ENCODE measurements at regions not wholly inside any gene's neighbourhood (a gene's known extent, or its start where the extent isn't known, plus 50 kb on each side); places are given as distances from the start of the nearest gene placed in this dataset.

DNA sequence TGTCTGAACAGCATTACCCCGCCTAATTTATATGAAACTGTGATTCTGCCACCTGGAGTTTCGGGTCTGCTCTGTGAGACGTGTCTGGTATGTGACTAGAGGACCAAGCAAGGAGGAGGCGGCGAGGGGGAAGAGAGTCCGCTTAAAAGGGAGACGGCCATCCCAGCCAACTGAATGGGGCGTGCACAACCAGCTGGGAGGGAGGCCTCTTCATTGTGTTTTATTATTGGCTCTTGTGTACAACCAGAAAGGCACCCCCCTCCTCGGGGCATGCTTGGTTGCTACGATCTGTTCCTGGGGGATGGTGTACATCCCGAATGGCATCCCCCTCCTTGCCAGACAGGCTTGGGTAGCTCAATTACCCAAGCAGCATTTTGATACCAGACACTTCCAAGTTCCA, 384.5 kb upstream of the SALL1 start:
- TF ChIP-seq, protein P1, sequence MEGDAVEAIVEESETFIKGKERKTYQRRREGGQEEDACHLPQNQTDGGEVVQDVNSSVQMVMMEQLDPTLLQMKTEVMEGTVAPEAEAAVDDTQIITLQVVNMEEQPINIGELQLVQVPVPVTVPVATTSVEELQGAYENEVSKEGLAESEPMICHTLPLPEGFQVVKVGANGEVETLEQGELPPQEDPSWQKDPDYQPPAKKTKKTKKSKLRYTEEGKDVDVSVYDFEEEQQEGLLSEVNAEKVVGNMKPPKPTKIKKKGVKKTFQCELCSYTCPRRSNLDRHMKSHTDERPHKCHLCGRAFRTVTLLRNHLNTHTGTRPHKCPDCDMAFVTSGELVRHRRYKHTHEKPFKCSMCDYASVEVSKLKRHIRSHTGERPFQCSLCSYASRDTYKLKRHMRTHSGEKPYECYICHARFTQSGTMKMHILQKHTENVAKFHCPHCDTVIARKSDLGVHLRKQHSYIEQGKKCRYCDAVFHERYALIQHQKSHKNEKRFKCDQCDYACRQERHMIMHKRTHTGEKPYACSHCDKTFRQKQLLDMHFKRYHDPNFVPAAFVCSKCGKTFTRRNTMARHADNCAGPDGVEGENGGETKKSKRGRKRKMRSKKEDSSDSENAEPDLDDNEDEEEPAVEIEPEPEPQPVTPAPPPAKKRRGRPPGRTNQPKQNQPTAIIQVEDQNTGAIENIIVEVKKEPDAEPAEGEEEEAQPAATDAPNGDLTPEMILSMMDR (conservative IDR thresholded peaks at IDR 0.05; ENCODE audit: low read length), result no peak
- no peak for TF ChIP-seq EZH2phosphoT487 (IDR thresholded peaks at IDR 0.05; ENCODE audit: borderline replicate concordance, low read depth, low read length)

Measured in OCI-LY7 (cell line).